Lung (tissue), 11 donors: ENCODE measurements at regions not wholly inside any gene's neighbourhood (a gene's known extent, or its start where the extent isn't known, plus 50 kb on each side); places are given as distances from the start of the nearest gene placed in this dataset.

Experiments
- ATAC-seq: fragments of 200-7000 bp; cut with Tn5 transposase; one replicate; pipeline ENCODE4 v1.9.1; 2020; ENCODE audit warnings: moderate number of reproducible peaks; ENCODE audit not compliant: insufficient read depth, low FRiP score
- DNase-seq, 3 donors: peaks; one replicate each; pipeline ENCODE4 v3.0.0-alpha.2; 2013 to 2017
- H3K27ac ChIP-seq, 2 donors: one replicate each; pipeline ENCODE4 v1.5.1; 2013; ENCODE audit warnings: mild to moderate bottlenecking in 2 of 2, moderate library complexity in 2 of 2, control low read depth in 1 of 2, inconsistent platforms in 1 of 2, low read depth in 1 of 2, low read length in 1 of 2
- H3K27me3 ChIP-seq, 3 donors: one replicate each; pipeline ENCODE4 v1.5.1; 2013; ENCODE audit warnings: low read length in 2 of 3; ENCODE audit not compliant: control insufficient read depth in 3 of 3, insufficient read depth in 3 of 3
- H3K36me3 ChIP-seq, 4 donors: one replicate each; pipeline ENCODE4 v1.5.1; 2013; ENCODE audit warnings: low read length in 4 of 4, mild to moderate bottlenecking in 1 of 4, moderate library complexity in 1 of 4; ENCODE audit not compliant: control insufficient read depth in 4 of 4, insufficient read depth in 4 of 4
- H3K4me1 ChIP-seq, 5 donors: one replicate each; pipeline ENCODE4 v1.5.1; 2013; ENCODE audit warnings: low read length in 5 of 5, mild to moderate bottlenecking in 2 of 5, moderate library complexity in 1 of 5; ENCODE audit not compliant: control insufficient read depth in 5 of 5, insufficient read depth in 5 of 5
- H3K4me3 ChIP-seq: one replicate; pipeline ENCODE4 v1.5.1; 2013; ENCODE audit warnings: mild to moderate bottlenecking, control low read depth, moderate library complexity
- H3K9ac ChIP-seq, 2 donors: one replicate each; pipeline ENCODE4 v1.5.1; 2013; ENCODE audit warnings: low read length in 2 of 2, control low read depth in 1 of 2; ENCODE audit not compliant: insufficient read depth in 1 of 2
- H3K9me3 ChIP-seq, 4 donors: one replicate each; pipeline ENCODE4 v1.5.1; 2013; ENCODE audit warnings: low read length in 3 of 4, mild to moderate bottlenecking in 1 of 4, moderate library complexity in 1 of 4; ENCODE audit not compliant: control insufficient read depth in 4 of 4, insufficient read depth in 3 of 4
- CTCF ChIP-seq: IDR thresholded peaks from 2 replicates; pipeline ENCODE4 v1.5.1; 2012; ENCODE audit warnings: mild to moderate bottlenecking; ENCODE audit errors: control extremely low read depth, extremely low read depth
- WGBS, 2 donors: extraction: QIAGEN DNeasy Blood & Tissue Kit; methylation state at CpG; one replicate each; pipeline ENCODE4 v1.1.7; 2013; 5-methylcytosine and 5-hydroxymethylcytosine counted together
- donor health status: control.
- donor health status: control.
- donor health status: Bipolar disorder and iron deficiency.
- donor health status: healthy.
- donor health status: DM: yes; HTN: yes; CAD: no.

- Histone ChIP-seq H3K9me3 (no peaks in the 10 kb centered on the region), H3K36me3 (no peaks in the 10 kb centered on the region), H3K4me3 (no peak overlapping the region), H3K27me3 (no peaks in the 10 kb centered on the region), H3K9ac (no peak overlapping the region), H3K4me1 (peaks cover 0 to 32% (median 20%) of the 10 kb centered on the region in 5 donors), H3K27ac (no peak overlapping the region)
- 55 to 61% methylated on average over 11 of the region's 11 CpGs for WGBS, 2 donors
- DNase-seq (peak; percentile 54 to 63 (median 57)), ATAC-seq (no peak)
- peak; percentile 59 for TF ChIP-seq CTCF
Measured at GRCh38 chr17:43338886-43339516, 59.8 kb upstream of the ARL4D start.

GRCh38 chr17:43337684-43338428, 60.9 kb upstream of the ARL4D start:
- Histone ChIP-seq H3K27ac (no peak overlapping the region), H3K4me3 (no peak overlapping the region), H3K9ac (no peak overlapping the region), H3K9me3 (no peaks in the 10 kb centered on the region), H3K36me3 (no peaks in the 10 kb centered on the region), H3K27me3 (no peaks in the 10 kb centered on the region), H3K4me1 (peaks cover 0 to 28% (median 15%) of the 10 kb centered on the region in 5 donors)
- no peak for TF ChIP-seq CTCF
- no peak for DNase-seq
- WGBS, 2 donors, result 88 to 90% methylated on average over 10 of the region's 10 CpGs
- no peak for ATAC-seq

- H3K36me3 ChIP-seq, result no peaks in the 10 kb centered on the region
- no peaks in the 10 kb centered on the region for H3K27me3 ChIP-seq
- no peak for DNase-seq
- no peak overlapping the region for H3K4me3 ChIP-seq
- ATAC-seq, result no peak
- H3K27ac ChIP-seq, result no peak overlapping the region
- H3K4me1 ChIP-seq, result peaks cover 0 to 11% (median 0%) of the 10 kb centered on the region in 5 donors
- H3K9ac ChIP-seq, result no peak overlapping the region
- no peaks in the 10 kb centered on the region for H3K9me3 ChIP-seq
- 61 to 62% methylated on average over 7 of the region's 7 CpGs for WGBS, 2 donors
- no peak for TF ChIP-seq CTCF
Measured at GRCh38 chr17:43334738-43335402, 63.9 kb upstream of the ARL4D start.
